NCI-H1694 (cell line): ENCODE measurements at regions not wholly inside any gene's neighbourhood (a gene's known extent, or its start where the extent isn't known, plus 50 kb on each side); places are given as distances from the start of the nearest gene placed in this dataset.

Experiments used
- DNase-seq: peaks from one replicate; lab custom pipeline; 2025; lab: John Stamatoyannopoulos, UW

DNA sequence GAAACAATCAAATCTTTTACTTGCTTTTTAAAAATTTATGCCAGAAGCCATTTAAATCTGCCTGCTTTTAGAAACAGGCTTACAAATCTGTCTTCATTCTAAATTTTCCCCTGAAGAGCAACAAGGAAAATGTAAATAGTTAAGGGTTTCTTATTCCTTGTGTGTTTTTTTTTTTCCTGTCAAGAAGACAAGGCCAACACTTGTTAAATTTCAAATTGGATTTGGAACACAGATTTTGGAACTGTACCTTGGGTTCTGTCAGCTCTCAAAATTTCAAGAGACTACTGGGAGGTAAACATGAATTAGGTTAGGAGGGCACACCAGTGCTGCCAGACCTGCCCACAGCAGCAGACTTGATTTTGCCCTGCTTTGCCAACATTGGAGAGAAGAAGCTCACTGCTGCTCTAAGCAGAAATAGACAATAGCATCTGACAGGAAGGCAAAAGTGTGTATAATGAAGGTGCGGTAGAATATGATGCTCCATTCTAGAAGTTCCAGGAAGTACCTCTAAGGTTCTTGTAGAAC lies 121.7 kb downstream of the NHLRC3 start:
- no peak for DNase-seq

DNA sequence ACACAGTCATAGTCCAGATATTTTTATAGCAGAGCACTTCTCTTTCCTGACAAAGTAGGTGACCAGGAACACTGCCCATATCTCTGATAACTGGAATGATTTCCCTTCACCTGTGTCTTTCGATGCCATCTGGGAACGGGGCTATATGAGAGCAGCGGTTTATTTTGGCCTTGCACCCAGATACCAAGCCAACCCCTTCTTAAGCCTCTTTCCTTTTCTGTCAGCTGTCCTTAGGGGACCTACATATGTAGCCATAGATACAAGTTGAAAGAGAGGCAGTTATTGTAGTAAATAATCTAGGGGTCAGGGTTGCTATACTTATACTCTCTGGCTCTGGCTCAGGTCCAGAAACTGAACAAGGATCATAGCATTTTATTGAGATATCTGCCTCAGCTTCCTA lies 128.8 kb downstream of the NHLRC3 start:
- DNase-seq, result no peak

DNA sequence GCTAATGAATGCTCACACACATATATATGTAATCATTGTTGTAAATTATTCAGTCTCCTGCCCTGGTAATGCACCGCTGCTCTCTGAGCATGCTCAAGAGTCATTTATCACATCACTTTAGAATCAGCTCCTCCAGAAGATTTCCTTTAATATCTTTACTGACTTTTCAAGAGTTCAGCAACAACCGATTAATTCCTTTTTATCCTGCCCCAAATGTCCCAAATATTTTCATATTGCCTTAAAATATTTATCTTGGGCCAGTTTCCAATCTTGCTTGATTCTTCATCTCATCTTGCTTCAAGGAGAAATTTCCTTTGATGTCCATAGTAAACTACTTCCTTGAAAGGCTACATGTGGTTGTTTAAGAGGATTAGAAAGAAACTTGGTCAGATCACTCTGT lies 132.5 kb downstream of the NHLRC3 start:
- DNase-seq, result no peak

DNA sequence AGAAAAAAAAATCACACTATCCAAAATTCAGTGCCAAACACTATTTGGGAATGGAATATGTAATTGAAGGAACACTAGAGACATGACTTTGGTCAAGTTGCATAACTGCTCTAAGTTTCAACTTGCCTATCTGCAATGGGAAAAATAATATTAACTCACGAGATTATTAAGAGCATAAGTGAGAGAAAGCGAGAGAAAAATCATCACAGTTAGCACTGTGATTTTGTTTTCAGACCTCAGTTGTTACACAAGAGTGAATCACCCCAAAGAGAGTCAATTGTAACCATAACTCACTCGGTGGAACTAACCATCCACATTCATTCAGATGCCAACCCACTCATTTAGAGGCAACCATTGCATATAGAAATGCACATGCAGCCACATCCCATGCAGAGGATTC lies 147.1 kb downstream of the NHLRC3 start:
- no peak for DNase-seq

DNA sequence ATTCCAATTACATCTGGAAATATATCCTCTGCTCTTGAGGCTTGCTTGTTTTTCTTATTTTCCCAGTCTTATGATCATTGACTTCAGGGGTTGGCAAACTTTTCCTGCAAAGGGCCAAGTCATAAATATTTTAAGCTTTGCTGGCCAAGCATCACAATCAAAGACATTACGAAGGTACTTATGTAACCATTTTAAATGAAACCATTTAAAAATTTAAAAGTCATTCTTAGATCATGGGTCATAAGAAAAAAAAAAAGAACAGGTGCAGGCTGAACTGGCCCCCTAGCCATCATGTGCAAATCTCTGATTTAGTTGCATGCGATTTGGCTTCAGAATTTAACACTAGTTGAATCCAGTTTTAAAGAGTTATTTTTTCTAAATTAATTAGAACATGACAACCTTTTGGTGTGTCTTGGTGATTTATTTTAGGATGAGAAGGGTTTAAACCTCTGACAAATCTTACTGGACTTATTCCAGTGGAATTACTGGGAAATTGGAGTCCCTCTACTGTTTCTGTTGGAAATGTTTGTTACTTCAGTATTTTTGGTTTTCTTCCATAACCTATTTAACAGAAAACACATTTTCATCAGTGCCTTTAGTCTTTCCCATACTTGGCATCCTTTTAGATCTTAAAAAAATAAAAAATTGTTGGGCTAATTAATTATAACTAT lies 148.1 kb downstream of the NHLRC3 start:
- DNase-seq, result no peak

DNA sequence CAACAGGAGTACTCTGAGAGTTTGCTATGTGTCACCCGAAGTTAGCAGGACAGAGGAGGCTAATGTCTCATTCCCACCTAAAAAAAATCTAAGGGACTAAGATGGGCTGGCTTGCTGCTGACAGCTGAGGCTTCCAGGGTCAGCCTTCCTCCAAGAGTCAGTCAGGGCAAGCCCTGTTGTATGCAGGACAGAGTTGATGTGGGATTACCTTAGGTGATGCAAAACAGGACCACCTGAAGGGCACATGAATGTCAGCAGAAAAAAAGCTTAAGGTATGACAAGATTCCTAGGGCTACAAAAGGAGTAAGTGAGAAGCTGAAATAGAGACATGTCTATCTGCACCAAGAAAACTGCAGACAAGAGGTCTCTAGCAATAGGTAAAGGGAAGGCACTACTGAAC lies 151.5 kb downstream of the NHLRC3 start:
- no peak for DNase-seq

DNA sequence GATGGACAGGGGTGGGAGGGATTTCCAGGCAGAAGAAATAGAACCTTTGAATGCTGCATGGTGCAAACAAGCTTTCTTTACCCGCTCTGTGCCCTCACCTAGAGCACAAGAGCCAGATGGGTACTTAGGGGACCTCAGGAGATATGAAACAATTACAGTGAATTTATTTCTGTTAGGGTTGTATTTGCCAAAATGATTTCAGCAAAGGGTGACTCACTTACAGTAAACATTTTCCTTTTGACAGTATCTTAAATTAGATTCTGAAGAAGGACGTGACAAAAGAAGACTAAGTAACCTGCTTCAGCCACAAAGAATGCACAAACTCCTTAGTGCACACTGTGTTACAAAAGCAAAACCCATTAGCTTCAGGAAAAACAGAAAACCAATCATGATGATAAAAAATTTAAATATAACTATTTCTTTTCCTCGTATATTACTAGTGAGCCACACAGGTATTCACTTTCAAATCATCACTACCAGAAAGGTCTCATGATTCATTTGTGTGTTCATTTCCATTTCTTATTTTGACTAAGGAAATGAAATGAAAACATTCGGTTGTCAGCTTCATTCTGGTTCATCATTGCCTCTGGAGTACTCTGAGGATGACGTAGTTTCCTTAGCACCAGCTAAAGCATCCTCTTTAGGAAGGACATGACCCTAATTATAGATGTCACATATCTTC lies 158.8 kb downstream of the NHLRC3 start:
- no peak for DNase-seq

DNA sequence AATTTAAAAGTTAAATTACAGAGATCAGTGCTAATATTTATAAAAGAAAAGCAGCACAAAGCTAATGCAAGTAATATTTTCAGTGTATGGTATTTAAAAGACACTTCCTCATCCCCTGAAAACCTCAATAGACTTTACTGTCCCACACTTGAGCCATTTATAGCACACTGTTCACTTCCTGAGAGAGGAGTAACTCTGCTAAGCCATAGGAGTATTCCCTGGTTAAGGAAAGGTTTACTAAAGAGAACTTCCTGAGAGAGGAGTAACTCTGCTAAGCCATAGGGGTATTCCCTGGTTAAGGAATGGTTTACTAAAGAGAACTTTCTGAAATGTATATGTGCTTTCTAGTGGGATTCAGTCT lies 159.4 kb downstream of the NHLRC3 start:
- no peak for DNase-seq

DNA sequence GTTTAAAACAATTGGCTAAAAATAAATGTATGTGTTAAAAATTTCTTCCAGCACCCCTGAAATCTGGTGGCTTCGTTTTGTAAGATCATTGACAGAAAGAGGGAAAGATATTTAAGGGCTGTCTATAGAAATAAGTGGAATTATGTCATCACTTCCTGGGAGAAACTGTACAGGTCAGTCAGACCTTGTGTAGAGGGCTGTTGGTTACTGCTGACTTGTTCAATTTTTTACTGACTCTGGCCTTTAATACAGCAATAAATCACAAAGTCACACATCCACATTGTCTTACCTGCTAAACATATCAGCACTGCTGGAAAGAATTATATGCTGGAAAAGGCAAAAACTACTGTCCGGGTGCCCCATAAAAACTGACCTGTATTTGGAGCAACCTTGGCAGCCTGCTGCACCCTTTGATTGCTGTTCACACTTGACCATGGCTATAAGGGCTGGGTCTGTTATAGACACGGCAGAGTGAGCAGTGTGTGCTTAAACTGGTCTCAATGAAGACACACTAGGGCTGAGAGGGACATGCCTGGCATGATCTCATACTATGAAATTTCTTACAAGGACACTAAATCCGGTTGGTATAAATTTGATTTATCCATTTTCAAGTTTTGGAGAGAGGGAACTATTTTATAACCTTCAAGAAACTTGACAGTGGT lies 162.1 kb downstream of the NHLRC3 start:
- DNase-seq, result no peak

DNA sequence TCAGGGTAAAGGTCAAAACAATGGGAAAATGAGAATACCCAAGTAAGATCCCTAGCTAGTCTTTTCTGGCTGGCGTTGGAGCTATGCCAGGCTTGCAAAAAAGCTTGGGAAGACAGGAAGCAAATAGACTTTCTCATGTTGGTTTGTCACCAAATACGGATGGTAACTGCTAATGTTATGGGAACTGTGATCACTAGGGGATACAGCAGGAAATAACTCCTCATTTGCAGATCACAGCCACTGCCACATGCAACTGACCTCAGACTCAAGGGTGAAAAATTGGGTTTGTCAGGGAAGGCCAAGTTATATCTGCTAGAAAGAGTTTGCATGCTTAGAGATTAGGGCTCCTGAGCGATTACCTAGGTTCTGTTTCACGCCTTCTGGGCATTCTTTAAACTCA lies 162.9 kb downstream of the NHLRC3 start:
- DNase-seq, result no peak

DNA sequence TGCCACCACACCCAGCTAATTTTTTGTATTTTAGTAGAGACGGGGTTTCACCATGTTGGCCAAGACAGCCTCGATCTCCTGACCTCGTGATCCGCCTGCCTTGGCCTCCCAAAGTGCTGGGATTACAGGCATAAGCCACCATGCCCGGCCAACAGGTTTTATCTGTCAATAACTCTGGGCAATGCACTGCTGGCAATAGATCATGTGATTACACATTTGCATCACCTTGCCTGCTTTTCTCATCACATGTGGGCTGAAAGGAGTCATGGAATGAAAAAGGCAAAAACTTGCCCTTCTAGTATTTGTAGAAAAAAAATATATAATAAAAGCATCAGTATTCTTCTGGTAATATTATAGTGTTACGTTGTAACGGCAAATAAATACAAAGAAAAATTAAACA lies 164.5 kb downstream of the NHLRC3 start:
- DNase-seq, result no peak

DNA sequence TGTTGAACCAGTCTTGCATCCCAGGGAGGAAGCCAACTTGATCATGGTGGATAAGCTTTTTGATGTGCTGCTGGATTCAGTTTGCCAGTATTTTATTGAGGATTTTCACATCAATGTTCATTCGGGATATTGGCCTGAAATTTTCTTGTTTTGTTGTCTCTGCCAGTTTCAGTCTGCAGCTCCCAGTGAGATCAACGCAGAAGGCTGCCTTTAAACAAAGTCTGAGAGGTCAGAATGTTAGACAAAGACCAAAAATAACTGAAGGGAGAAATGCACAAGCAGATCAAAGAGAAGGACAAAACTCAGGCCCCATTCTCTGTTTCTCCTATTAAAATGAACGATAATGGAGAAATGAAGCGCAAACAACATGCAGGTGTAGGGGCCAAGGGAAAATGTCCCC lies 170.4 kb downstream of the NHLRC3 start:
- DNase-seq, result no peak

DNA sequence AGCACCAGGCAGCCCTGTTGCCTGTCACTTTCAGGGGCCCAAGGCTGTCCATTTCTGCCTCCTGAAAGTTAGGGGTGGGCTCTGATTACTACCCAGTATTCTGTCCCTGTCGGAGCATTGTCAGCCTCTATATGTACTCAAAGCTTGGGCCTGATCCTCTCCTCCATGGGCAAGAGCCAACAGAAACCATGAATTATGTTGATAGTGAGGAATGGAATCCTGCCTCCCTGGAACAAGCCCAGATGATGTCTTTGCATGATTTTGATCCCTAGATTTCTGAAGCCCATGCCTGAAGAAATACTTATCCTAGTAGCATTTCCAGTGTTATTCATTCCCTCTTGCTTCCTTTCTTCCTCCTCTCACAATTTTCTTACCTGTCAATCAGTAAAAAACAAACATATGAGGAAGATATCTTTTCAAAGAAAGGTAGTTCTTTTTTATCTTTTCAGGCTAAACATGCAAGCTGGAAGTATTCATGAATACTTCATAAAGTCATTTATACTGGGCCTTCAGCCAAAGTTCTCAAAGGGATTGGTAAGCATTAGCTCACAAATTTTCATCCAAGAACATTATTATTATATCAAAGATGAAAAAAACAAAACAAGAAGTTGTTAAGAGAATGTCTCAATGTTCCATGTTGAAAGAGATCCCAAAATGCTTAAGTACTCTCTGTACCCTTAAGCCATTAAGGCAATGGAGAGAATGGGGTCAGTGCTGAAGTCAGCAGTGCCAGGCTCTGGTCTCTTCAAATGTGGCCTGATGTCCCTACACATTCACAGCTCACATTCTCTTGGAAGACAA lies 171.7 kb downstream of the NHLRC3 start:
- no peak for DNase-seq

DNA sequence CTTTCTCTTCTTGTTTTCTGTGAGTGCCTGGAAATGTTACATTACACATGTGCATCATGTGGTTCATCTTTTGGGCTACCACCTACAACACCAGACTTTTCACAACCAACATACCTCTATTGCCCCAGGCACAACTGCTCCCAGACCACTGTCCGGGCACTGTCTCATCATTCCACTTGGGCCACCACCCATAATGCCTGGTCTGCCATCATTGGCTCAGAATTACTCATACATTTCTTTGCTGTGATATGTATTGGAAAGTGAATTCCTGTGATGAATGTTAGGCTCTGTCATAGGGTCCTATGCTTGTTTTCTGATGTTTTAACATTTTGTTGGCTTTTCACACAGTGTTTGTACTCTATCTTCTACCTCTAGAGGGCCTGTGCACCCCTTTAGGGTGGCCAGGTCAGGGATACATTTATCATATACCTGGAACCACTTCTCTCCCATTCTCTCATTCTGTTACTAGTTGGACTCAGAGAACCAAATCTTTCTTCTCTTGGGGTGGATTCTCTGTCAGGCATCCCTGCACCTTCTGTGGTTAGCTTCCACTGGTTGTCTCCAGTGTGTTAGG lies 172.8 kb downstream of the NHLRC3 start:
- DNase-seq, result no peak

DNA sequence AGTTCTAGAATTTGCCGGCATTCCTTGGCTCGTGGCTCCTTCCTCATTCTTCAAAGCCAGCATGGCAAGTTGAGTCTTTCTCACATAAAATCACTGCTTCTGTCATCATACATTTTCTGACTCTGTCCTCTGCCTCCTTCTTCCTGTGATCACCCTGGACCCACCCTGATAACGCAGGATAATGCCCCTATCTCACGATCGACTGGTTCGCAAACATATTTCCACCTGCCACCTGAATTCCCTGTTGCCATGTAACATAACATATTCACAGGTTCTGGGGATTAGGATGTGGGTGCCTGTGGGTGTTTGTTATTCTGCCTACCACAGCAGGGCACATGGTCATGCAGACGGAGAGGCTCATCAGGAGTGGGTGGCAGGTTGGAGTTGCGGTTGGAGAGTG lies 177.7 kb downstream of the NHLRC3 start:
- no peak for DNase-seq

DNA sequence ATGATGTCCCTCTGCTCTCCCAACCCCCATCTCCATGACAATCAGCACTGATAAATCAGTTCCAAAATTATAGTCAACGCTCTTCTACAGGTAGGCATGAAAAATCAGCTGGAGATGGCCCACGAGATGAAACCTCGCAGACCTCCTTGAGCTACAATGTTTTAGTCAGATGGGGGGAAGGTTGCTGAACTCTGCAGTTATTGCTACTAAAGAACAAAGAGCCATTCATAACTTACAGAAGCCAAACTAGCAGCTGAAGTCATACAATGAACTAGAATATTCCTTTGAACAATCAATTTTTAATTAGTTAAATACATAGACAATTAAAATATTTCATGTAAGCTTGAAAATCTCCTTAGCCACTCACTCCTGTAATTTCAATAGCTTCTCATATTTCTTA lies 179.2 kb downstream of the NHLRC3 start:
- no peak for DNase-seq

DNA sequence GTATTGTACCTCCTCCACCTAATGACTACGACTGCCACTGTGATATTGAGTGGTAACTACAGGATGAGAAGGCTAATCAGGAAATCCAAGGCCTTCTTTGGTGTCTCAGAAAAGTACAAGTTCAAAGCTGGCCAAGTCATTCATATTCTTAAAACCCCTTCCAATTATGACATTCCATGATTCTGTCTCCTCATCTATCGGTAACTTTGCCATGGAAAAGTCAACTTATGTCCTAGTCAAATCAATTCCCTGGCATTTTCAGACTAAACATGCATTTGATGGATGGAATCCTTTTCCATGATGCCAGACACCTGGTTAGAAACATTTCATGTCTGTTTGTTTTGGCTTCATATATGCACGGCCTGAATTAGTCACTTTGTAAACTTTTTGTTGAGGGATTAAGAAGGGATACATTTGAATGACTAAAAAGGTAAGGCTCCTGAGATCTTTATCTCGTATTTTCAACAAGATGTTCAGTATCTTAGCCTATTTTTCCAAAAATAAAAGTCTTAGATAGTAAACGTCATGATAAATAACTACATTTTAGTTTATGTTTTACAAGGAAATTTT lies 186.5 kb downstream of the NHLRC3 start:
- no peak for DNase-seq

DNA sequence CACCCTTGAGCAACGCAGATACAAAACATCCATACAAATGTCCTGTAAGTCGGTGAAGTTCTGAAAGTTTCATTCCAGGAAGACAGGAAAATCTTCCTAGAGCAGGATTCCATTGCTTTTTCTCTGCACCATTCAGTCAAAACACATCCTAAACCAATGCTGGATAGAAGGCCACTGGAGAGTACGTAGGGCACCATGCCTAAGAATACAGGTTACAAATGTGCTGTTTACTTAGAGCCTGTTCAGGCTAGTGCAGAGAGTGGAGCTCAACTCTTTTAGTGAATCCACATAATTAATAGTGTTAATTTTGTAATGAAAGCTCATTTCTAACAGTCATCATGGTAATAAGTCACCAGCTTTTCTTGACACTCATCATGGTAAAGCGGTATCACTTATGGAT lies 187.6 kb downstream of the NHLRC3 start:
- DNase-seq, result no peak

DNA sequence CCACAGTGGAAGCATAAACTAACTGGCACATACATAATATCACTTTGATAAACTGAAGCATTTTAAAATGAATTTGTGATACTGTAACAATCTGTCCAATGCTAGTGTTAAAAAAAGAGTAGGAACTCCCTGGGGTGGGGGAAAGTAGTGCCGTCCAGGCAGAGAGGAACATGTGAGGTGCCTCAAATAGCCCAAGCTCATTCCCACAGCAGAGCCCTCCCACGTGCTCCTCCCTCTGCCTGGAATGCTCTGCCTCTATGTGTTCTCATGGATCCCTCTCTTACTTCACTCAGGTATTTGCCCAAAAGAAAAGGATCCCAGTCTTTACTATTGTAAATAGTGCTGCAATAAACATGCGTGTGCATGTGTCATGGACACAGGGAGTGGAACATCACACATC lies 188.1 kb downstream of the NHLRC3 start:
- DNase-seq, result no peak

DNA sequence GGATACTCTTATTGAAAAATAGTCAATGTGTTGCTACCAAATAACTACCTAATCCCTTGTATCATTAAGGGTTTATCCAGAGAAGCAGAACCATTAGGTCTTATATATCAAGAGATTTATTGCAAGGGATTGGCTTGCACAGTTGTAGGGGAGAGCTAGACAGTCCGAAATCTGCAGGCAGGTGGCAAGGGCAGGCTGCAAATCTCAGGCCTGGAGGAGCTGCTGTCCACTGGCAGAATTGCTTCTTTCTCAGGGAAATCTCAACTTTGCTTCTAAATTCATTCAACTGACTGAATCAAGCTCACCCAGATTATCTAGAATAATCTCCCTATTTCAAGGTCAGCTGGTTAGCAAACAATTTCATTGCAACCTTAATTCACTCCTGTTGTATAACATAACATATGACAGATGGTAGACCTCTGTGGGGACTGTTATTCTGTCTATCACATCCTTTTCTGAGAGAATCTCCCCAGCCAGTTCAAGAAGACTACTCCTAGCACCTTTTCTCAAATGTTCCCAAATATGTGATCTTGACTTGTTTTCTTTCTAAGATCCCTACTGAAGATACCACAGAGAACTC lies 194.2 kb downstream of the NHLRC3 start:
- DNase-seq, result no peak

DNA sequence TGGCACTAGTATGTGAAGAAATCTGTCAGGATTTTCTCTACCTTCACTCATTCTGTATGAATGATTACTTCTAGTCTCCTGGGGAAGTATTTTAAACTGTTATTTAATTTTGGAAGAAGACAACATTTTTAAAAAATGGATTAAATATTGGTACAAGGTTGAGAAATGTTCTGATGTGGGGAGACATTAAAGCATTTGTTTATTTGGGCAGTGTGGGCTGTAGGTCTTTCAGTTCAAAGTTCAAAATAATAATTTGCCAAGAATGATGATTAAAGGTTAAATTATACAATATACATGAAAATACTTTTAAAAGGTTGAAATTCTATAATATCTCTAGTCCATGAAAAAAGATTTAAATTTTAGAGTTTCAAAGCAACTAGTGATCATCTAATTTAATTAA lies 194.7 kb downstream of the NHLRC3 start:
- no peak for DNase-seq

DNA sequence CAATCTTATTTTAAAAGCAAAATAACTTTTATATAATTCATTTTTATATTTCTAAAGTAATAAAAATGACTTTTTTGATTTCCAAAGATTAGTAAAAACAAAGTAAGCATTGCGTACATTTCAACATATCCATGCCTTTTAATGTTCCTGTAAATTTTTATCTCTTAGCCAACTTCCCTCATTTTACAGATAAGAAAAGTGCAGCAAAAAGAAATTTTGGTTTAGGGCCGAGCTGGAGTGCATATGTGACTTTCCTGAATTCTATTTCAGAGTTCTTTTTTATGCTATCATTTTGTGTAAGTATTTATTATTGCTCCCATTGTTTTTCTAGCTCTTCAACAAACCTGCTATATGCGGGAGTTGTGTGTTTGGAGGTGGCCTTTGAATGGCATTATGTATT lies 195.3 kb downstream of the NHLRC3 start:
- no peak for DNase-seq
